ENCODE measurements at regions not wholly inside any gene's neighbourhood (a gene's known extent, or its start where the extent isn't known, plus 50 kb on each side); places are given as distances from the start of the nearest gene placed in this dataset.

- DNase-seq, result no peak
Observed at GRCh38 chr4:148795156-148795864, 353.1 kb upstream of the NR3C2 start.

GRCh38 chr4:148793221-148793620, 351.0 kb upstream of the NR3C2 start:
- DNase-seq, result no peak

- DNase-seq, result no peak
Observed at GRCh38 chr4:148790691-148791090, 348.5 kb upstream of the NR3C2 start.

- no peak for DNase-seq
Observed at GRCh38 chr4:148790246-148790645, 348.0 kb upstream of the NR3C2 start.

DNA sequence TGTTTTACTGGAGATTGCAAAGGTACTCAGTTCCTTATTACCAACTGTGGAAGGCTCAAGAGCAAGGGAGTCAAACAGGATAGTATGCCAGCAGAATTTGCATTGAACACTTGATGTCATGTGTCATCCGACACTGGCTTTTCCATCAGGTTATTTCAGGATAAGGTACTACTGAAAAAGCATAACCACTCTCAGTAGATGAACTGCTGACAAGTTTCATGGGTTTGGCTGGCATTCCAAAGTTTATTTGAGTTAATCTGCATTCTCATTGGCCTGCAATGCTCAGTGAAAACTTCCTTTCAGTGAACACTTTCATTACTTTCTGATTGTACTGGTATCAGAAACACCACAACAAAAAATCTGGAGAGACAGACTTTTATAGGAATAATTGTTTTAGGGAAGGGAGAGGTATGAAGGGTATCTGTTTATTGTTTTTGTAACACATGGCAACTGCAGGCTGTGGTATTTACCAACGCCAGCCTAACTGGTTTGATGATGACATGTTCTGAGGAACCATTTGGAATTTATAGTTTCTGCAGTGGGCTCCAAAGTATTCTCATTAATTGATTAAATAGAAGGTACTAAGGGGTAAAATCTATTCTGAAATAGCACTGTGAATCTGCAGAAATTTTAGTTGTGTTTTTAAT, 345.7 kb upstream of the NR3C2 start:
- DNase-seq, result no peak

- no peak for DNase-seq
Observed at GRCh38 chr4:148787285-148787684, 345.1 kb upstream of the NR3C2 start.

DNA sequence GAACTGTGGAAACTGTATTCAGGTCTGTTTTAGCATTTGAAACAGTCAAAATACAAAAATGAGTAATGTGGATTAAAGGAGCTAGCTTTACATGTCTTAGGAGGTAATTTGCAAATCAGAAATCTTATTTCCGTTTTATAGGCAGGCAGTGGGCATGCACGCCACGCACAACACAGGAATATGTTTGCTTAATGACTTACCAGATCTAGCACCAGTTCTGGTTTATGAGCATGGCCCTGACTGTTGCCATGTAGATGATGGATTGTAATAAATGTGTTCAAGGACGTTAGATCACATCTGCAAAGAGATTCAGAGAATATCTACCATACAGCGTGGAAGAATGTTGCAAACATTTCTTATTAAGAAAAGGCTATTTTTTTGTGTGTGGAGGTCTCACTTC, 344.5 kb upstream of the NR3C2 start:
- no peak for DNase-seq

GRCh38 chr4:148782284-148782683, 340.1 kb upstream of the NR3C2 start:
- no peak for DNase-seq

- no peak for DNase-seq
Observed at GRCh38 chr4:148780426-148781005, 338.3 kb upstream of the NR3C2 start.

DNA sequence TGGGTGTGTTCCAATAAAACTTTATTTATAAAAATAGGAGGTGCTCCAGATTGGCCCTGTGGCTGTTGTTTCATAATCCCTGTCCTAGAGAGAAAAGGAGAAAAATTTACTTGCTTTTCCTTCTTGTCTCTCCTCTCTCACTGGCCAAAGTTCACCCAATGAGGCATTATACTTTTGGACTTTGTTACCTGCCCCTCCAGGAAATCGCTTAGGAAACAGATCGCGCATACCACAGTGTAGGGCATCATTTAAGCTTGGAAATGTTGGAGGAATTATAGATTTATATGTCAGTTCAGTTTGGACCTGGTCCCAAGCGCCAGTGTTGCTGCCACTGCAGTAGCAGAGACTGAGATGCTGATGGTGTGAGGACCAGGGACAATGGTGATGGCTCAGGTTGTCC, 337.6 kb upstream of the NR3C2 start:
- DNase-seq, result no peak

GRCh38 chr4:148778980-148779675, 336.9 kb upstream of the NR3C2 start:
- DNase-seq, result no peak

DNA sequence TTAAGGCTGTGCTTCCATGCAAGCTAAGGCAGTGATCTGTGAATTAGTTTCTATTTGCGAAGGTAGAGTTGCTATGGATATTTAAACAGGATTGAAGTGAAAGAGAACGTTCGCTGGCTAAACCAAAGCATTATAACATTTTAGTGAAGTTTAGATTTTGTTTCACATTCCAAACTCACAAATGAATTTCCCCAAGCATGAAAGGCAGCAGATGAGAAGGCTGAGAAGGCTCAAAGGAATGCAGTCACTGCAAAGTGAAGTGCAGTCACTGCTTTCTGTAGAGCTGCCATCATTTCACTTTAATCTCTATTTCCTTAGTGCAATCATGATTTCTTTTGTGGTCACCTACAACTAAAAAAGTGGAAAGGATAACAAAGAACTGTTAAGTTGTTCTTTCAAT, 334.7 kb upstream of the NR3C2 start:
- no peak for DNase-seq

DNA sequence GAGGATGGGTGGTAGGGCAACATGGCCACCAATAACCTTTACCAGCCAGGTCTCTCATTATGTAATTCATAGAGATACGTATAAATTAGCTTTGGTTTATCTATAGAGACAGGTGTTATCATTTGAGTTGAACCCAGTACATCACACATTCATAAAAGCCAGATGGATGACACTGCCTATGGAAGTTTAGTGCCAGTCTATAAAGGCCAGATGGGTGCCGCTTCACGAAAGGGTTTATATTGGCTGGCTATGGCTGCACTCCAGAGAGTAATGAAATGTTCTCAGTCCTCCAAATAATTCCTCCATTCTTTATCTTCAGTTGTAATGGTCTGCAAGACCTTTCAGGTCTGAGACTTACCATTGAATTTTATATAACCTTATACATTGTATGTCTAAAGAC, 331.9 kb upstream of the NR3C2 start:
- no peak for DNase-seq

DNA sequence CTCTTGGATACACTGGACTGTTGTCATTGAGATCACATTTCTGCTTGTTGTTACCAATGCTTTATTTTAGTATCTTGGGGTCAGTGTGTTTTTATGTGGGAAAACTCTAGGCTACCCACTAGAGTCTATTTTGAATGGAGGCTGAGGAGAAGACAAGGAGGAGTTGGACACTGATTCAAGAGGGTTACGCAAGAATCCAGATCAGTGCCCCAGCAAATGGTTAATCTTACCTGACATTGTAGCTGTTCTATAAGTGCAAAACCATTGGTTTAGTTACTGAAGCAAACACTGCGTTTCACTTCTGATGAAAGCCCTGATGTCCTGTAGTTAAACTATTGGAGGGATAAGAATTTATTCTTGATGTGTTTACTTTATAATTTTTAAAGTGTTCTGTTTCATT, 331.1 kb upstream of the NR3C2 start:
- DNase-seq, result no peak

- no peak for DNase-seq
Observed at GRCh38 chr4:148770848-148771247, 328.6 kb upstream of the NR3C2 start.

DNA sequence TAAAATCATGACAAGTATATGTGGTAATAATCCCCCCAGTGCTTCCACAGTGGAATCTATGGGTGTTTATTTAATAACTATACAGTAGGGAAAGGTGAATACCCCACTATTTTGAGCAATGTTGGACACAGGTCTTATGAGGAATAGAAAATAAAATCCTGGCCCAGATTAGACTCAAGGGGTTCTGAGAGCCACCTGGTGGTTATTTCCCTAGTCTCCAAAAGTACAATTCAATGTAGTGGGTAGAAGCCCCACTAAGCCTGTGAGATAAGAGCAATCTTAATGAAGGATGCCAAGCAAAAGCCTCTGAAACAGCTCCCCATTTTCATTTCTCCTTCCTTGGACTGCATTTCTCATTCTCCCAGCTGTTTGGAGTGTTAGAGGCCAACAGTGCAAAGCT, 328.2 kb upstream of the NR3C2 start:
- DNase-seq, result no peak

GRCh38 chr4:148764720-148765119, 322.5 kb upstream of the NR3C2 start:
- DNase-seq, result no peak

GRCh38 chr4:148757171-148757570, 315.0 kb upstream of the NR3C2 start:
- no peak for DNase-seq

GRCh38 chr4:148749403-148749802, 307.2 kb upstream of the NR3C2 start:
- DNase-seq, result no peak

- DNase-seq, result no peak
Observed at GRCh38 chr4:148747721-148748268, 305.6 kb upstream of the NR3C2 start.

DNA sequence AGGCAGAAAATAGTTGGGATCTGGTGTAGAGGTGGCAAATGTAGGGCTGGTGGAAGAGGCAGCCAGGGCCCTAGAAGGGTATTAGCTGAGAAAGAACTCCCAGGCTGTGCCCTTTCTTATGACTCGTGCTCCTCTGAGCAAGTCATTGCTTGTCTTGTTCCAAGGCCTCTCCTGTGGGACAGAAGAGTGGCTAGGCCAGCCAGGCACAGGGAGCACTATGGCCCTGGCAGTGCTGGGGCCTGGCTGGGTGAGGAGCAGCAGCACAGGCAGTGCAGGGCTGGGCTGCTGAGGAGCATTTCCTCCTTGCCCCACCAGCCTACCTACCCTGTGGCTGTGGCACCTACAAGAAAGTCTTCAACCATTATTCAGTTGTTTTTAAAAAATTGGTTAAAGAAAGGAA, 298.5 kb upstream of the NR3C2 start:
- no peak for DNase-seq

DNA sequence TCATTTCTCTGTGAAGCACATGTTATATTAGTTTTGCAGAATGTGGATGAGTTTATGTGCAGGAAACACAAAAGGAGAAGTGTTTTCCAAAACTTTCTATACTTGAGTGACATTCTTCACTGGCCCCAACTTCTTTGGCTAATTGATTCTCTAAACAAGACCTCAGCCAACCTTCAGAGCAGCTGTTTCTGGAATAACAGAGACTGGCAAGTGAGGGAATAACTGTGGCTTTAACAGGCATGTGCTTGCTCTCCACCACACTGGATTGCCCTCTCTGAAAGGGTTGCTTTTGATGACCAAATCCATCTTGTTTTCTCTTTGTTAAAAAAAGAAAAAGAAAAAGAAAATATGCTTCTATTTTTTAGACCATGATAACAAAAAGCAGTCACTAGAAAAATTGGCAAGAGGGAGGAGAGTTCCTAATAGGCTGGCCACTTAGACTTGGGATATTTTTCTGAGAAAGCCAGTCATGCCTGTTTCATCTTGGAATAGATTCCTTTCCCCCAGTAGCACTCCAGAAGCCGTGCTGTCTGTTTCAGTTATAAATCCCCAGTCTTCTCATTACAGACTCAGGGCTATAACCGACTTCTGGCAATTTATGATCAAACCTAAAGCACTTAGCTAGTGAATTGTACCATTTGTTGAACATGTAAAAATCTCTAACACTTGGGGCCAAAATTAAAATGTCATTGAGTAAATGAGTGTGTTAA, 295.0 kb upstream of the NR3C2 start:
- DNase-seq, result no peak
